GM19328 (cell line): ENCODE measurements at regions not wholly inside any gene's neighbourhood (a gene's known extent, or its start where the extent isn't known, plus 50 kb on each side); places are given as distances from the start of the nearest gene placed in this dataset.

Experiments used
- ATAC-seq: cut with Tn5 transposase; IDR thresholded peaks from one replicate; pipeline ENCODE4 v1.9.1; 2021; ENCODE audit warnings: mild to moderate bottlenecking, moderate library complexity; ENCODE audit not compliant: unreplicated experiment

GRCh38 chr2:75287624-75288316, 88.5 kb upstream of the TACR1 start:
- ATAC-seq = no peak

- ATAC-seq = no peak
Observed at GRCh38 chr2:75284345-75284744, 85.0 kb upstream of the TACR1 start.

GRCh38 chr2:75278821-75279379, 79.6 kb upstream of the TACR1 start:
- no peak for ATAC-seq

GRCh38 chr2:75278314-75278713, 79.0 kb upstream of the TACR1 start:
- no peak for ATAC-seq

- no peak for ATAC-seq
Observed at GRCh38 chr2:75277111-75277510, 77.8 kb upstream of the TACR1 start.

- no peak for ATAC-seq
Observed at GRCh38 chr2:75276093-75277029, 77.0 kb upstream of the TACR1 start.

GRCh38 chr2:75274936-75275335, 75.6 kb upstream of the TACR1 start:
- no peak for ATAC-seq

GRCh38 chr2:75268112-75268511, 68.8 kb upstream of the TACR1 start:
- ATAC-seq = no peak

- ATAC-seq = no peak
Observed at GRCh38 chr2:75261923-75262322, 62.6 kb upstream of the TACR1 start.

- ATAC-seq = no peak
Observed at GRCh38 chr2:75260946-75261345, 61.6 kb upstream of the TACR1 start.

GRCh38 chr2:75258620-75259019, 59.3 kb upstream of the TACR1 start:
- ATAC-seq = no peak

- no peak for ATAC-seq
Observed at GRCh38 chr2:75256485-75256884, 57.2 kb upstream of the TACR1 start.

GRCh38 chr2:75253526-75253925, 54.2 kb upstream of the TACR1 start:
- ATAC-seq = no peak

- ATAC-seq = no peak
Observed at GRCh38 chr2:75251896-75252295, 52.6 kb upstream of the TACR1 start.
